ENCODE measurements at regions not wholly inside any gene's neighbourhood (a gene's known extent, or its start where the extent isn't known, plus 50 kb on each side); places are given as distances from the start of the nearest gene placed in this dataset.

GRCh38 chr4:41359422-41359775 lies 102.7 kb downstream of the UCHL1 start:
- Histone ChIP-seq H3K9me3 (no peaks in the 10 kb centered on the region), H3K27ac (peak overlapping the region; percentile 82 to 84), H3K36me3 (no peaks in the 10 kb centered on the region), H3K4me3 (no peak overlapping the region), H3K4me1 (replicated peaks) (peaks cover 4% of the 10 kb centered on the region), H3K27me3 (replicated peaks; ENCODE audit: insufficient read depth) (no peaks in the 10 kb centered on the region)
- WGBS, result 84% methylated on average over 5 of the region's 5 CpGs
- TF ChIP-seq POLR2AphosphoS5 (IDR thresholded peaks at IDR 0.05) (no peak), CTCF (IDR thresholded peaks at IDR 0.05) (no peak), POLR2A (IDR thresholded peaks at IDR 0.05) (no peak)
- DNase-seq (ENCODE audit: low spot score), result no peak
- intact Hi-C loops (cut with DNase I), result no loop called here

GRCh38 chr4:41359836-41360213 lies 103.1 kb downstream of the UCHL1 start:
- no peaks in the 10 kb centered on the region for H3K9me3 ChIP-seq
- DNase-seq (ENCODE audit: low spot score), result no peak
- peak overlapping the region; percentile 70 to 81 for H3K4me3 ChIP-seq
- no peaks in the 10 kb centered on the region for H3K36me3 ChIP-seq
- 58% methylated on average over 11 of the region's 11 CpGs for WGBS
- H3K27ac ChIP-seq, result peak overlapping the region; percentile 82 to 84
- H3K27me3 ChIP-seq (replicated peaks; ENCODE audit: insufficient read depth), result no peaks in the 10 kb centered on the region
- peaks cover 4% of the 10 kb centered on the region for H3K4me1 ChIP-seq (replicated peaks)
- intact Hi-C loops (cut with DNase I), result loop anchor here (2.0 to 5.0 kb wide), 2 partner anchors 67 to 179 kb away; partner anchors contain the start of gene LIMCH1
- no peak for TF ChIP-seq POLR2A (IDR thresholded peaks at IDR 0.05)
- no peak for TF ChIP-seq POLR2AphosphoS5 (IDR thresholded peaks at IDR 0.05)
- TF ChIP-seq CTCF (IDR thresholded peaks at IDR 0.05), result no peak

- DNase-seq (ENCODE audit: low spot score), result peak; percentile 65
- TF ChIP-seq POLR2AphosphoS5 (IDR thresholded peaks at IDR 0.05) (no peak), POLR2A (IDR thresholded peaks at IDR 0.05) (no peak), CTCF (IDR thresholded peaks at IDR 0.05) (peak in 1 of 4 experiments; percentile 27)
- Histone ChIP-seq H3K9me3 (no peaks in the 10 kb centered on the region), H3K27ac (peak overlapping the region; percentile 82 to 84), H3K4me3 (peak overlapping the region; percentile 70 to 81), H3K36me3 (no peaks in the 10 kb centered on the region), H3K27me3 (replicated peaks; ENCODE audit: insufficient read depth) (no peaks in the 10 kb centered on the region), H3K4me1 (replicated peaks) (peaks cover 4% of the 10 kb centered on the region)
- intact Hi-C loops (cut with DNase I), result loop anchor here (2.0 to 5.0 kb wide), 2 partner anchors 67 to 178 kb away; partner anchors contain the start of gene LIMCH1
- WGBS, result under 1% methylated on average over 49 of the region's 92 CpGs
Observed at GRCh38 chr4:41360214-41360920, 103.6 kb downstream of the UCHL1 start.

GRCh38 chr4:41360921-41361793 lies 104.4 kb downstream of the UCHL1 start:
- under 1% methylated on average over 53 of the region's 64 CpGs for WGBS
- no peaks in the 10 kb centered on the region for H3K36me3 ChIP-seq
- DNase-seq (ENCODE audit: low spot score), result peak; percentile 63
- peak overlapping the region; percentile 82 to 84 for H3K27ac ChIP-seq
- H3K4me1 ChIP-seq (replicated peaks), result peaks cover 4% of the 10 kb centered on the region
- H3K9me3 ChIP-seq, result no peaks in the 10 kb centered on the region
- H3K4me3 ChIP-seq, result peak overlapping the region; percentile 70 to 81
- no peak for TF ChIP-seq POLR2A (IDR thresholded peaks at IDR 0.05)
- TF ChIP-seq POLR2AphosphoS5 (IDR thresholded peaks at IDR 0.05), result no peak
- TF ChIP-seq CTCF (IDR thresholded peaks at IDR 0.05), result no peak
- intact Hi-C loops (cut with DNase I), result loop anchor here (2.0 to 5.0 kb wide), 2 partner anchors 66 to 178 kb away; partner anchors contain the start of gene LIMCH1
- no peaks in the 10 kb centered on the region for H3K27me3 ChIP-seq (replicated peaks; ENCODE audit: insufficient read depth)

Measured in prostate gland (tissue), 2 donors.